GM21528 (cell line): ENCODE measurements at regions not wholly inside any gene's neighbourhood (a gene's known extent, or its start where the extent isn't known, plus 50 kb on each side); places are given as distances from the start of the nearest gene placed in this dataset.

Experiments used
- ATAC-seq: cut with Tn5 transposase; IDR thresholded peaks from one replicate; pipeline ENCODE4 v1.9.1; 2021; ENCODE audit warnings: mild to moderate bottlenecking, moderate library complexity; ENCODE audit not compliant: unreplicated experiment, low FRiP score

DNA sequence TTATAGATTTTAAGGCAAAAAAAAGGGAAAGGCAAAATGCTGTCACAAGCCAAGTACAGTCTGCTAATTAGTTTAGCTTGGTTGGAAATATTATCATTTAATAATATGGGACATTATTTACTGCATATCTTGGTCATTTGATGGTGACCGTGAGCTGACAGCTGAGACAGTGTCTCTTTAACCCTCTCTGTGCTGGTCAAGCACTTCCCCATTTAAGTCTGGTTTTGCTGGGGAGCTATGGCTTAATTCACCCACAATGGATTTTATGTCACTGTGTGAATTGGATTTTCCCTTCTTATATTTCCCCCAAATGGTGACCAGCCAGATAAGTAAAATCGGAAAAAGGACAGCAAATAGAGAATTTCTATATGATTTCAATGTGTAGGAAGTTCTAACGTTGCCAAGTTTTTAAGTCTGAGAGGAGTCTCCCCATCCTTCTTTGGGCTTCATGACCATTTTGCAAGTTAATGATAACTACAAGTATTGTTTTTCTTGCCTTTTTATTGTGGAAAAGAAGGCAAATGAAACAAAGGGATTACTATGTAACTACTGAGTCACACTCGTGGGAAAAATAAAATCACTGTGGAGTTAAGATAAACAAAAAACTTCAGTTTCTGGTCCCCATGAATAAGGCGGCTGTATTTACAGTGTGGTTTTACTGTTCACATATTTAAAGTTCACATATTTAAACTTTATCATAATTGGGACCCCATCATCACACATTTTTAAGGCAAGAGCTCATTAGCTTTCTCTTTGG, 373.5 kb downstream of the NR2F2 start:
- ATAC-seq: no peak

DNA sequence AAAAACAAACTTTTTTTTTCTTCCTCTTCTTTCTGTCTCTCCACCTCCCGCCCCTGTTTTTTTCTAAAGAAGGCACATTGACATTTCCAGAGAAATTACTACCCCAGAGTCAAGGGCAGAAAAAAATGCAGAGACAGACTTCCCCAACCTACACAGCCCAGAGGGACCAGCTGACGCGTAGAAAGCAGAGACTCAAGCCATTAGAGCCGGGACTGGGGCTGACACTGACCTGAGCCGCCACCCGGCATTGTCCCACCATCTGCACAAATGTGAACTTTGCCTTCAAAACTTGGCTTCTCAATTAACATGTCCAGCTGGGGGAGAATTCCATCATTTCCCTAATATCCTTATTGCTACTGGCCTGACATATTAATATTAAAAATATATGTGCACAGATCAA, 385.6 kb downstream of the NR2F2 start:
- ATAC-seq: no peak

DNA sequence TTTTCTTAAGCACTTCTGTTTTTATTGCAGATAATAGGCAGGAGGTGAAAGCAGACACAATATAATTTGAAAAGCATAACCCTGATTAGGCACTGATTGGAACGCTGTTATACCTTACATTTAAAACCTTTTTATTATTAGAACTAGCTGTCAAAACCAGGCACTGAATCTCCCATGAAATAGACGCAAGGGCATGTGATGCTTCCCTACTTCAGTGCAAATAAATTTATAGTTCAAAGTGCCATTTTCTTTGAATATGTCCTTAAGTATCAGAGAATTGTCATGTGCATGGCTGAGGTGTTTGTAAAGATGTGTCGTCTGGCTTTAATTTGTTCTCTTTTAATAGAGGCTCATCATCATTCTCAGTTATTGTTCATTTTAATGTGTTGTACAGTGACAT, 386.0 kb downstream of the NR2F2 start:
- ATAC-seq: no peak

DNA sequence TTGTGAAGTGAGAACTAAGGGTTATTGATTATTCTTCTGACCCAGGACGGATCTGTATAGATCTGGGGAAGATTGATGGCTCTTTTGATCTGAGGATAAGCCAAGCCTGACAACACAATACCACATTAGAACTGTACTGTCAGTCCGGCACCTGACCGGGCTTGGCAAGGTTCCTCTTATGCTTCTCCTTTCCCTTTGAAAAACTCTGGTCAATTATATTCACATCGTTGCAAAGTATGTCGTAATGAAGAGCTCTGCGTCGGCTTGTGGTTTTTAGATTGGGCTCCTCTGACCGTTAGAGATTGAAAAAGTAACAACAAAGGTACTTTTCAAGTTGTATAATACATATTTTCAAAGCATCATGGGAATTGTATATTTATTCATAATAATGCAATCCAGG, 389.8 kb downstream of the NR2F2 start:
- ATAC-seq: no peak

DNA sequence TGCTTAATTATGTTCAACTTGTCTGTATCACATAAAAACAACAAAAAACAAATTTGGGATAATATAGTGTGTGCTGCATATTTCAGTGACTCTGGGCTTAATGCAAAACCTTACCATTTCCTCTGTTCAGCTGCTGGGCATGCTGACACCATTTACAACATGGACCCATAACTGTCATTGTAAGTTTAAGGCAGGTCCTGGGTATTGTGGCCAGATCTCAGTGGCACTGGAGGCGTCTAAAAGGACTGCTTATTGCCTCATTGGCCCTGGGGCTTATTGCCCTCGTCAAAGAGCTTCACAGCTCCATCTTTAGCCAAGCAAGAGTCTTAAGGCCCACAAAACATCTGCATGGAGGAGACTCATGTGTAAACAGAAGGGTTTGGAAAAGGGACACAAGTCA, 390.2 kb downstream of the NR2F2 start:
- ATAC-seq: no peak

DNA sequence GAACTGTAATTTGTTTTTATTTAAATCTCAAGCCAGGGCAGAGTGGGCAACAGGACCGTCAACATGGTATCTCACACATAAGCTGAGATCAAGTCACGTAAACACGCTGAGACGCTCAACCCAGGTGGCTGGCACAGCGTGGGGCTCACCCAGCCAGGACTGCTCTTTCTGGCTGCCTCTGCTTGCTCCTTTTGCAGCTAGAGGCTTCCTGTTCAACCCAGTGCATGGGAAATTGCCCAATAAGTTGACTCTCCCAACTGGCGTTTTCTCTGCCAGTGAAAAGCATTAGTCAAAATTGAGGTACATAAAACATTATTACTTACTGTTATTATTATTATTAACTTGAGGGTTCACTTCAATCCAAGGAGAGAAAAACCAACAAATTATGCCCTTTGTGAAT, 398.1 kb downstream of the NR2F2 start:
- ATAC-seq: no peak

DNA sequence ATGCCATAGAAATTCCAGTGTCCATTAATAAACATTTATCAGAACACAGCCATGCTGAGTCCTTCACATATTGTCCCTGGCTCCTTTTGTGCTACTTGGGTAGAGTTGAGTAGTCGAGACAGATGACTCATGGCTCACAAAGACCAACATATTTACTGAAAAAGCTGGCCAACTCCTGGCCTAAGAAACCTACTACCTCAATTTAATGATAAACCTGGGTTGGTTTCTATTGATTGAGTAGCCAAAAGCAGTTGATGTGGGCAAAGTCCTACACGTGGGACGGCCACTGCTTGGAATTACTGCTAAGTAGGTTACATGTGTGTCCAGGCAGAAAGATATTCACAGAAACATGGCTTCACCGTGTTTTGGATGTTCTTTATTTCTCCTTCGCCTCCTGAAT, 402.2 kb downstream of the NR2F2 start:
- ATAC-seq: no peak

DNA sequence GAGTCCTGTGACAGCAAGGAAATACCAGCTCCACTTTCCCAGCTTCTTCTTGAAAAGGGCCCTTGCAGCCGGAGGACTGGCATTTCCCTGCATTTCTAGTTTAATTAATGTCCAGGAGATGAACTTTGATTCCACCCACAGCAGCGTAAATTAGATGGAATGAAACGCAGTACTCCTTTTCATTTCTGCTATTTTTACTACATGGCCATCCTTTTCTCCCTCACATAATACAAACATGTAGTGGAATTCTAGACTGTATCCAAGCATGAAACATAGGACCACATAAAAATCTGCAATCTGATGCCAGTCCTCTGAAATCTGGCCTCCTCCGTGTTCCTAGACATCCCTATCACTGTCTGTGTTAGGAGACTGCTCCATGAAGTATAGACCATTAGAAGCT, 403.2 kb downstream of the NR2F2 start:
- no peak for ATAC-seq

DNA sequence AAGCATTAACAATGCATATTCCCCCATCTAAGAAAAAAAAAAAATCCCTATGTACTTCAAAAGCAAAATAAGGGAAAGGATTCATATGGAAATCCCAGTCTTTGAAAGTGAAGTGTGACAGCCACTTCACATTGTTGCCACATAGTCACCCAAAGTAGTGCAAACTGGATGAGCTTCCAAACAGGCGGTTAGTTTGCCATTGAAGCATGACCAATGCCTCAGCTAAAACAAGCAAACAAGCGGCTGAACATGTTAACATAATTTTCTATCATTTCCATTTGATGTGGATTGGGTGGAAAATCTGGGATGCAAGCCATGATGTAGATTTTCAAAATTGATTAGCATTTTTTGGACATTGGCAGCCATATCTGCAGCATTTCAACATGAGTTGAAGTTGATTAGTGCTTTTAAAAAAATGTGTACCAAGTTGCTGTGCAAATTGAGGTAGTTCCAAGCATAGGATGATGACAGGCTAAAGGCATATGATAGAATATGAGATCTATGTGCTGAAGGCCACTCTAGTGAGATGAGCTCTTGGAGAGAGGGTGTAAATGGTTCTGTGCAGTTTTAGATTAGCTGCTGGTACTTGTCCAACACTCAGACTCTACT, 405.2 kb downstream of the NR2F2 start:
- ATAC-seq: no peak

DNA sequence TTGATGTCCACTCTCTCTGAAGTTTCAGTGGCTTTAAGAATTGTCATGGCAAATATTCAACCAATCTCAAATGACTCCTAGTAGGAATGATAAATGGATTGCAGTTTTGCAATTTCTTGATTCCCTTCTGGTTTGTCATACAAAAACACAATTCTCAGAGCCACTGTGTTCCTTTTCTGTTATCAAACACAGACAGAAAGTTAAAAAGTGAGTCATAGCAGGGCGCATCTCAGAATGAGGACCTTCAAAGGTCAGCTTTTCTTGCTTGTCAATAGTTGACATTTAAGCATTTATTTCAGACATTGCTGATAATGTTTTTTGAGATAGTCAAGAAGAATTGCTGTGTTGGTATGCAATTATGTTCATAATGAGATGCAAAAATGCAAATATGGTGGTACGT, 405.9 kb downstream of the NR2F2 start:
- ATAC-seq: no peak

DNA sequence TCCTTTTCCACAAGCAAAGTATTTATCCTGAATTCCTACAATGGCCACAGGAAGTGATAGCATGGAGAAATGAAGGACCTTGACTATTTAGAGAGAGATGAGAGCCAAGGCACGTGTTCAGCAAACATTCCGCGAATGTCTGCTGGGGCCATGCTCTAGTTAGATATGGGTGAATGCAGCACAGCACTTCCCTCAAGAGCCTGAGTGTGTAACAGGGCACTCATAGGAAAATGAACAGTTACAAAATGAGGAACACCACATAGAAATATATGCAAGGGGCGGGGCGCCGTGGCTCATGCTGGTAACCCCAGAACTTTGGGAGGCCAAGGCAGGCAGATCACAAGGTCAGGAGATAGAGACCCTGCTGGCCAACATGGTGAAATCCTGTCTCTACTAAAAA, 406.9 kb downstream of the NR2F2 start:
- no peak for ATAC-seq

DNA sequence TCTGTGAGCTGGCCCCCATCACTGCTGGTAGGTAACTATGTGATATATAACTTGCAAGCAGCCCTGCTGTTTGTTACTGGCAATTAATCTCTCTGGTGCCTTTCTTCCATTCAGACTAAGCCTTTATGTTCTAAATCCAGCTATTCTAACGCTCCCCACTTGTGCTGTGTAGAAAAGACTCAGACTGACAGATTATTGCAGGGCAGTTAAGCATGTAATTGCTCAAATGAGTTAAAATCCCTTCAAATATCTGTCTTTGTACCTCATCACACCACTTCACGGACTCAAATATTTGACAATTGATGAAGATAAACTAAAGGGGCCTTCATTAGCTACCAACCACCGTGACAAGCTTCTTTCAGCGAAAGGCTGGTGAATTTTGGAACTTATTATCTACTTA, 416.2 kb downstream of the NR2F2 start:
- ATAC-seq: no peak

DNA sequence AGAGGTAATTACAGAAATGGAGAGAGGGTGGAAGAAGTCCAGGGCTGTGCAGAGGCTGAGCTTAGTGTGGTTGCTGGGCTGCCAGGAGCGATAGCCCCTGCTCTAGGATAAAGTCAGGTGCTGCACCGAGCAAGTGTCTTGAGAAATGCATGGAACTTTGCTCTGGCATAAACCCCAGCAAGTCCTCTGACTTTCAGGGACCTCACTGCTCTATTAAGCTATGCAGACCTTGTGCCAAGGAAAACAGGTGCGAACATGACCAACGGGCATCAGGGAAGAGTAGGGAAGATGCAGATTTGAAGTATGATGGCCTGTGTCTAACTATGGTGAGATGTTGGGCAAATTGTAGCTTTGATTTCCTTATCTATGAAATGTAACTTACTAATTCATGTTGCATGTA, 416.8 kb downstream of the NR2F2 start:
- ATAC-seq: no peak

DNA sequence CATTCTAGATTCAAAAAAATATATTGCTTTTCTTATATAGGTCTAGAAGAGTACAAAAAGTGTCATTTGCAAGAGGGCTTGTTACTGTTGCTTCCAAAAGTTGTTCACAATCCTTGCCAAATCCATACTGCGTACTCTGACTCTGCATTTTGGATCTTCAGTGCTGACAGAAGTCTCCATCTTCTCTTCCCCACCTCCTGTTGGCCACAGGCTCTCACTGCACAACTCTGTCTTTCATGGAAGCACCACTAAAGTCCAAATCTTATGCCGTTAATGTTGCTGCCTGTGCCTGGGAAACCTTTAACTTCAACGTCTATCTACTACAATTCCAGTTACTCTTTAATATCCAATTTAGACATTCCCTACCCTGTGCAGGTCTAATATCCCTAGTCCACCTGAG, 419.9 kb downstream of the NR2F2 start:
- ATAC-seq: no peak

DNA sequence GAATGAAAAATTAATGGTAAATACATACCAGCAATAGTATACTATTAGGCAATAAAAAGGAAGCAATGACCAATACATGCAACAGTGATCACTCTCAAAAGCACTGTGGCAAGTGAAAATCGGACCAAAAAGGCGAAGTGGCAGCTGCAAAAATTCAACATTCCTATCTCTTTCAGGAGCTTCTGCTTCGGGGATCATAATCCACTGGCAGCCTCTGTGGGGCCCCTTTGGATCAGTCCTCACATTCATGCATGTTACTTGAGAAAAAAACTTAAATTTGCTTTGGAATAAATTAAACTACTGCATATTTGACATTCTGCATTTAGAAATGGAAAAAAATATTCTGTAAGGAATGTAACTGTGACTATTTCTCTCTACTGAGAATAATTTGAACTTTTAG, 425.6 kb downstream of the NR2F2 start:
- no peak for ATAC-seq

DNA sequence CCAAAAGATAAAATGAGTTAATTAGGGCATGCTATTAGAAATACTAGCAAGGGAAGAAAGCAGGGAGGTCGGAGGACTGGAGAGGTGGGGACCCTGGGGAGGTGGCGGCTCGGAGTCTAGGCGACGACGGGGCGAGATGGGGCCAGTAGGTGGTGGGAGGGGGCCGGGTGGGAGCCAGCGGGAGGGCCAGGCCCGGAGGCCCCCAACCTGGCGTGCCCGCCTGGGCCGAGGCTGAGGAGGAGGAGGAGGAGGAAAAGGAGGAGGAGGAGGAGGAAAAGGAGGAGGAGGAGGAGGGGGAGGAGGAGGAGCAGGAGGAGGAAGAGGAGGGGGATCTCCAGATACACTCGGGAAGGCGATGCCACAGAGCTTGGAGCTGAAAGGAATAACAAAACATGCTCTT, 426.2 kb downstream of the NR2F2 start:
- ATAC-seq: no peak

DNA sequence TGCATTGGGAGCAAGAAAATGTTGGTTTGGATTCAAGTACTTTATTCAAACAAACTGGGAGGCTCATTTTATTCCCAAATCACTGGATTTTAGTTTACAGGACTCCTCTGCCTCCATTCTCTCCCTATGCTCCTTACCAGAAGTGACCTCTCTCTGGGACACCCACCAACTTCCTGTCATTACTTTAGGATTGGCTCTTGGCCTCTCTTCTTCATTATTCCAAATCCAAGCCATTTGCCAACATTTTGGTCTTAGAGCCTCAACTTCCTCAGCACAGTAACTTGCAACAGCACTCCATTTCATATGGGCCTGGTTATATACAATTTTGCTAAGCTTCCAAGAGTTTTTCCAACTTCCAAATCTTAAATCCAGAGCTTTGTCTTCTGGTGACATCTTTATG, 432.1 kb downstream of the NR2F2 start:
- ATAC-seq: no peak

DNA sequence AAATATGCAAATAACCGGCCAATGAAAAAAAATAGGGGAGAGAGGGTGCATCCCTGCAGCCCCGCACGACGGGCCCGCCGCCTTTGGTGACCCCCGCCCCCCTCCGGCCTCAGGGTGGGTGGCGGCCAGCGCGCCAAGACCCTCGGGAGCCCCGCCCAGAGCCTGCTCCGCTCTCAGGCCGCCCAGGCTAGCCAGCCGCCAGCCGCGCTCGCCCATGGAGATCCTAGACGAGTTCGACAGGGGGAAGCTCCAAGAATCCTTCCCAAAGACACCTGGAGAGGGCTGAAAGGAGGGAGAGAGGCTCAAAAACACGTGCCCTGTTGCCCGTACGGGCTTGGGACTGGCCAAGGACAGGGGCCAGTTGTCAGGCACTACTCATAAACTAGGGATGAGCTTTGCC, 434.0 kb downstream of the NR2F2 start:
- no peak for ATAC-seq

DNA sequence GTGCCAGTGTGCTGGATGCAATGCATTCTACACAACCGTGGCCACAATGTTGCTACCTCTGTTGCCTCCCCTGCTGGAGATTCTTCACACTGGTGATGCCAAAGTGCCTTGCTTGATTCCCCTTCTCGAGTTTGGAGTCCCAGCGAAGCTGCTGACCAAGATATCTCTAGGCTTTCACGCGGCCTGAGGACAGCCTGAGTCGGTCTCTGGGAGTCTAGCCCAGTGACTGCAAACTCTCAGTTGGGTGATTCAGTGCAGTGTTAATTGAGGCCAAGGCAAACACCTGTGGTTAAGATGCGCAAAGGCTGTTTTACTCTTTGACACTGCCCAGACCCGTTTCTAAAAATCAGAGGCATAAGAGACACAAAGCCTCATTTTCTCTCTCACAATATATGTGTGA, 434.4 kb downstream of the NR2F2 start:
- ATAC-seq: no peak

DNA sequence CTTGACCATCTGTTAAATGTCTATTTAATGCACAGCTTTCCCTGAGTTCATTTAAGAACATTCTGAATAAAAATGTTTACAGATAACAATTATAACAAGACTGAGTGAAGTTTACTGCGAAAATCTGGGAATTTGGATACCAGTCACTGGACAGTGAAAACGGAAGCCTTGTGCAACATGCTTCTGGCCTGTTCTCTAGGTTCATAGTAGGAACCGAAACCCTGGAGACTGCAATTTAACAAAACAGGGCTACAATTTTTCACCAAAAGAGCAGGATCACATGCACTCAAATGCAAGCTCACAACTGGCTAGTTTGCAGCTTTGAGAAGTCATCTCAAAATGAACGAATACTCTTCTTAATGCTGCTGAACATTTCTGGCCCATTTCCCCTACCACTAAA, 435.9 kb downstream of the NR2F2 start:
- ATAC-seq: no peak

DNA sequence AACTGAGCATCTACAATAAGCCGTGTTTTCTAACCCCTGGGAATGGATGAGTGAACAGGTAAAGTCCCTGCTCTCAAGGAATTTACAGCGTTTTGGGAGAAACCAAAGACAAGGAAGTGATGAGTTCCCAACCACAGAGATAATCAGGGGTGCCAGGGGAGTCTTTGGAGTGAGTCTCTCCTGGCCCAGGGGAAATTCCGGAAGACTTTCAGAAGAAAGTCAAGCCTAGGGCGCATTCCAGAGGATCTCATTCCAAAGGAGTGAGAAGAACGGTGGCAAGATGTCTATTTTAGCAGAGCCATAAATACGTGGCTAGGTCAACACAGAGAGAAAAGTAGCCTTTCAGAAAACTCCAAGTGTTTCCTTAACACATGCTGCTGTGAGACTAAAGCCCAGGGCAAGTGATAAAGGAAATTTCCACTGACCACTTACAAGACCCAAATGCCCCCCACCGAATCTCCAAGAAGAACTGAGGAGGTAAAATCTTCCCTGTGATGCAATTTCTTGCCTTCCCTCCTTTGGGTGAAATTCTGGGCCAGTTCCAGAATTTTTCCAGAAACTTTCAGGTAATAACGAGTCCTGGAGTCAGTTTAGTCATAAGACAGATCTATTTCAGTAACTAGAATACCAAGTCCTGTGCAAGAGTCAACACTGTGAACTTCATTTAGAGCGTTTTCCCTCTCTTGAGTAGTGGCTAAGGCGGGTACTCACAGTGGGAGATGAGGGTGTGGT, 437.4 kb downstream of the NR2F2 start:
- no peak for ATAC-seq

DNA sequence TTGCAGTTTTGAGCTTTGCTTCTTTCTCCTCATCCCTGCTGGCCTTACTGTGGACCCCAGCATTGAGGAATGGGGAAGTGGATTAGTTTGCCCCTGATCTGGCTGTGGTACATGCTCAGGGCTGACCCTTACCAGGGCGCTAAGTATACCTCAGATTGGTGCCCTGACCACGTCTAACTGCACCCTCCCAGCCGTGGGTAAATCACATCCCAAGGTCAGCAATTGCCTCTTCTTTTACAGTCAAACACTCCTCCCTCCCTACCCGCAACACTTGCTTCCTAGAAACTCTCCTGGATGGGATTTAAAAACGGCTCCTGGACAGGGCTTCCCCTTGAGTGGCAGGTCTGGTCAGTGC, 437.9 kb downstream of the NR2F2 start:
- no peak for ATAC-seq
